ENCODE measurements at regions not wholly inside any gene's neighbourhood (a gene's known extent, or its start where the extent isn't known, plus 50 kb on each side); places are given as distances from the start of the nearest gene placed in this dataset.

- TF ChIP-seq CTCF (IDR thresholded peaks at IDR 0.05; ENCODE audit: partially characterized antibody, unreplicated experiment) = no peak
- no peak for DNase-seq
- Mint-ChIP-seq H3K4me1 (ENCODE audit: low read depth, unreplicated experiment) (no peaks in the 10 kb centered on the region), H3K4me3 (ENCODE audit: unreplicated experiment) (no peak overlapping the region), H3K9me3 (ENCODE audit: unreplicated experiment) (no peaks in the 10 kb centered on the region), H3K27me3 (ENCODE audit: unreplicated experiment) (no peaks in the 10 kb centered on the region), H3K27ac (ENCODE audit: unreplicated experiment) (no peak overlapping the region), H3K36me3 (ENCODE audit: unreplicated experiment) (no peaks in the 10 kb centered on the region)
Measured at GRCh38 chr14:98536256-98536655, 735.7 kb downstream of the BCL11B start.

- Mint-ChIP-seq H3K9me3 (ENCODE audit: unreplicated experiment) (no peaks in the 10 kb centered on the region), H3K36me3 (ENCODE audit: unreplicated experiment) (no peaks in the 10 kb centered on the region), H3K4me1 (ENCODE audit: low read depth, unreplicated experiment) (no peaks in the 10 kb centered on the region), H3K27ac (ENCODE audit: unreplicated experiment) (no peak overlapping the region), H3K27me3 (ENCODE audit: unreplicated experiment) (peaks cover 6% of the 10 kb centered on the region), H3K4me3 (ENCODE audit: unreplicated experiment) (no peak overlapping the region)
- no peak for TF ChIP-seq CTCF (IDR thresholded peaks at IDR 0.05; ENCODE audit: partially characterized antibody, unreplicated experiment)
- DNase-seq = no peak
Measured at GRCh38 chr14:98542316-98542715, 729.7 kb downstream of the BCL11B start.

GRCh38 chr14:98543074-98543473, 728.9 kb downstream of the BCL11B start:
- H3K27ac Mint-ChIP-seq (ENCODE audit: unreplicated experiment) = no peak overlapping the region
- H3K36me3 Mint-ChIP-seq (ENCODE audit: unreplicated experiment) = no peaks in the 10 kb centered on the region
- no peak for DNase-seq
- no peaks in the 10 kb centered on the region for H3K4me1 Mint-ChIP-seq (ENCODE audit: low read depth, unreplicated experiment)
- peaks cover 2% of the 10 kb centered on the region for H3K9me3 Mint-ChIP-seq (ENCODE audit: unreplicated experiment)
- no peak overlapping the region for H3K4me3 Mint-ChIP-seq (ENCODE audit: unreplicated experiment)
- peaks cover 6% of the 10 kb centered on the region for H3K27me3 Mint-ChIP-seq (ENCODE audit: unreplicated experiment)
- TF ChIP-seq CTCF (IDR thresholded peaks at IDR 0.05; ENCODE audit: partially characterized antibody, unreplicated experiment) = no peak

GRCh38 chr14:98544174-98544573, 727.8 kb downstream of the BCL11B start:
- peaks cover 6% of the 10 kb centered on the region for H3K27me3 Mint-ChIP-seq (ENCODE audit: unreplicated experiment)
- no peak for TF ChIP-seq CTCF (IDR thresholded peaks at IDR 0.05; ENCODE audit: partially characterized antibody, unreplicated experiment)
- no peaks in the 10 kb centered on the region for H3K36me3 Mint-ChIP-seq (ENCODE audit: unreplicated experiment)
- H3K27ac Mint-ChIP-seq (ENCODE audit: unreplicated experiment) = no peak overlapping the region
- DNase-seq = no peak
- H3K4me1 Mint-ChIP-seq (ENCODE audit: low read depth, unreplicated experiment) = no peaks in the 10 kb centered on the region
- H3K4me3 Mint-ChIP-seq (ENCODE audit: unreplicated experiment) = no peak overlapping the region
- peaks cover 2% of the 10 kb centered on the region for H3K9me3 Mint-ChIP-seq (ENCODE audit: unreplicated experiment)

- H3K4me1 Mint-ChIP-seq (ENCODE audit: low read depth, unreplicated experiment) = no peaks in the 10 kb centered on the region
- no peak overlapping the region for H3K27ac Mint-ChIP-seq (ENCODE audit: unreplicated experiment)
- TF ChIP-seq CTCF (IDR thresholded peaks at IDR 0.05; ENCODE audit: partially characterized antibody, unreplicated experiment) = no peak
- H3K4me3 Mint-ChIP-seq (ENCODE audit: unreplicated experiment) = no peak overlapping the region
- DNase-seq = no peak
- peaks cover 6% of the 10 kb centered on the region for H3K27me3 Mint-ChIP-seq (ENCODE audit: unreplicated experiment)
- H3K9me3 Mint-ChIP-seq (ENCODE audit: unreplicated experiment) = peaks cover 2% of the 10 kb centered on the region
- H3K36me3 Mint-ChIP-seq (ENCODE audit: unreplicated experiment) = no peaks in the 10 kb centered on the region
Measured at GRCh38 chr14:98545181-98545580, 726.8 kb downstream of the BCL11B start.
